GM20000 (cell line): ENCODE measurements at regions not wholly inside any gene's neighbourhood (a gene's known extent, or its start where the extent isn't known, plus 50 kb on each side); places are given as distances from the start of the nearest gene placed in this dataset.

ENCODE experiments used
- DNase-seq: peaks from one replicate; pipeline ENCODE4 v3.0.0; 2012; ENCODE audit warnings: low spot score
- CTCF ChIP-seq: IDR thresholded peaks from 2 replicates; pipeline ENCODE4 v1.5.1; 2012; ENCODE audit warnings: mild to moderate bottlenecking, control low read depth; ENCODE audit errors: extremely low read depth, missing control alignments

- no peak for TF ChIP-seq CTCF
- no peak for DNase-seq
Observed at GRCh38 chr13:99911965-99912566, 59.5 kb downstream of the ZIC5 start.

GRCh38 chr13:99911069-99911964 is 60.2 kb downstream of the ZIC5 start:
- no peak for DNase-seq
- no peak for TF ChIP-seq CTCF

GRCh38 chr13:99909836-99910619 is 61.5 kb downstream of the ZIC5 start:
- no peak for DNase-seq
- TF ChIP-seq CTCF: no peak

- no peak for TF ChIP-seq CTCF
- DNase-seq: no peak
Observed at GRCh38 chr13:99909097-99909835, 62.3 kb downstream of the ZIC5 start.

- DNase-seq: no peak
- TF ChIP-seq CTCF: no peak
Observed at GRCh38 chr13:99908140-99908803, 63.3 kb downstream of the ZIC5 start.

GRCh38 chr13:99907627-99908026 is 63.9 kb downstream of the ZIC5 start:
- TF ChIP-seq CTCF: no peak

More at GRCh38 chr13:99907627-99908026, 63.9 kb downstream of the ZIC5 start:
- no peak for DNase-seq
